Vagina (tissue), 2 donors: ENCODE measurements at regions not wholly inside any gene's neighbourhood (a gene's known extent, or its start where the extent isn't known, plus 50 kb on each side); places are given as distances from the start of the nearest gene placed in this dataset.

Source experiments
- DNase-seq, 2 donors: peaks; one replicate each; pipeline ENCODE4 v3.0.0-alpha.2; 2017; ENCODE audit errors: extremely low spot score in 2 of 2
- H3K27ac ChIP-seq: fragments of 200-600 bp; sonication (generic); one replicate; pipeline ENCODE4 v1.5.1; 2019
- H3K27me3 ChIP-seq: fragments of 200-600 bp; sonication (generic); one replicate; pipeline ENCODE4 v1.5.1; 2019
- H3K36me3 ChIP-seq, 2 donors: fragments of 200-600 bp; sonication (generic); one replicate each; pipeline ENCODE4 v1.5.1; 2017 to 2019
- H3K4me1 ChIP-seq: fragments of 200-600 bp; sonication (generic); one replicate; pipeline ENCODE4 v1.5.1; 2019
- H3K4me3 ChIP-seq, 2 donors: fragments of 200-600 bp; sonication (generic); 1 replicate in 1 of 2; 2 replicates in 1 of 2; pipeline ENCODE4 v1.5.1; 2016 to 2019
- H3K9me3 ChIP-seq: fragments of 200-600 bp; sonication (generic); one replicate; pipeline ENCODE4 v1.5.1; 2019
- CTCF ChIP-seq, 3 experiments: fragments of 450-650 bp in 2 of 3; fragments of 200-600 bp in 1 of 3; sonication (generic) in 1 of 3; IDR thresholded peaks; one replicate each; pipeline ENCODE4 v1.5.1; 2017 to 2019; ENCODE audit warnings: antibody characterized with exemption in 3 of 3, mild to moderate bottlenecking in 2 of 3, moderate library complexity in 2 of 3
- POLR2A ChIP-seq, 2 donors: fragments of 450-650 bp; IDR thresholded peaks; one replicate each; pipeline ENCODE4 v1.6.1; 2017; ENCODE audit warnings: antibody characterized with exemption in 2 of 2, mild to moderate bottlenecking in 2 of 2, moderate library complexity in 2 of 2
- POLR2AphosphoS5 ChIP-seq, 2 donors: sonication (generic); formaldehyde crosslinking; IDR thresholded peaks; one replicate each; pipeline ENCODE4 v1.9.0; 2017; ENCODE audit warnings: antibody characterized with exemption in 2 of 2, mild to moderate bottlenecking in 2 of 2, low read depth in 1 of 2; ENCODE audit not compliant: insufficient read depth in 1 of 2
- intact Hi-C: fragments of 100-400 bp; cut with DNase I; formaldehyde crosslinking; loops from one replicate; pipeline ENCODE4 v1.15.1; 2023

GRCh38 chr15:31487811-31488436 is 161.3 kb downstream of the KLF13 start:
- TF ChIP-seq CTCF (IDR thresholded peaks at IDR 0.05) (no peak), POLR2A (IDR thresholded peaks at IDR 0.05) (no peak), POLR2AphosphoS5 (IDR thresholded peaks at IDR 0.05; ENCODE audit: insufficient read depth in 1 of 2, low read depth in 1 of 2) (no peak)
- intact Hi-C loops = loop anchor here (10.0 kb wide), 2 partner anchors 123 to 163 kb away; partner anchors contain the start of gene KLF13
- no peak overlapping the region for H3K4me3 ChIP-seq
- peaks cover 39% of the 10 kb centered on the region for H3K4me1 ChIP-seq
- H3K9me3 ChIP-seq = peaks cover 4% of the 10 kb centered on the region
- peak overlapping the region; percentile 86 for H3K27ac ChIP-seq
- H3K36me3 ChIP-seq = no peaks in the 10 kb centered on the region
- DNase-seq = no peak
- no peaks in the 10 kb centered on the region for H3K27me3 ChIP-seq

GRCh38 chr15:31488437-31489204 is 162.0 kb downstream of the KLF13 start:
- Histone ChIP-seq H3K36me3 (no peaks in the 10 kb centered on the region), H3K27ac (peak overlapping the region; percentile 86), H3K4me3 (no peak overlapping the region), H3K4me1 (peaks cover 38% of the 10 kb centered on the region), H3K9me3 (peaks cover 4% of the 10 kb centered on the region), H3K27me3 (no peaks in the 10 kb centered on the region)
- TF ChIP-seq POLR2A (IDR thresholded peaks at IDR 0.05) (no peak), POLR2AphosphoS5 (IDR thresholded peaks at IDR 0.05; ENCODE audit: insufficient read depth in 1 of 2, low read depth in 1 of 2) (peak; percentile 57 to 70), CTCF (IDR thresholded peaks at IDR 0.05) (peak; percentile 79 to 99 (median 97))
- intact Hi-C loops = loop anchor here (10.0 kb wide), 2 partner anchors 124 to 164 kb away; partner anchors contain the start of gene KLF13
- DNase-seq = peak; percentile 92 to 93

GRCh38 chr15:31489281-31489680 is 162.6 kb downstream of the KLF13 start:
- Histone ChIP-seq H3K36me3 (no peaks in the 10 kb centered on the region), H3K4me3 (no peak overlapping the region), H3K27ac (peak overlapping the region; percentile 86), H3K27me3 (no peaks in the 10 kb centered on the region), H3K4me1 (peaks cover 38% of the 10 kb centered on the region), H3K9me3 (peaks cover 4% of the 10 kb centered on the region)
- no peak for TF ChIP-seq POLR2A (IDR thresholded peaks at IDR 0.05)
- no peak for TF ChIP-seq POLR2AphosphoS5 (IDR thresholded peaks at IDR 0.05; ENCODE audit: insufficient read depth in 1 of 2, low read depth in 1 of 2)
- no peak for TF ChIP-seq CTCF (IDR thresholded peaks at IDR 0.05)
- intact Hi-C loops = loop anchor here (10.0 kb wide), 2 partner anchors 124 to 164 kb away; partner anchors contain the start of gene KLF13
- DNase-seq = peak in 1 of 2 donors; percentile 85

GRCh38 chr15:31489801-31490646 is 163.4 kb downstream of the KLF13 start:
- no peak overlapping the region for H3K4me3 ChIP-seq
- peaks cover 38% of the 10 kb centered on the region for H3K4me1 ChIP-seq
- no peaks in the 10 kb centered on the region for H3K27me3 ChIP-seq
- TF ChIP-seq POLR2AphosphoS5 (IDR thresholded peaks at IDR 0.05; ENCODE audit: insufficient read depth in 1 of 2, low read depth in 1 of 2) (peak in 1 of 2 donors; percentile 28), CTCF (IDR thresholded peaks at IDR 0.05) (peak; percentile 72 to 97 (median 91)), POLR2A (IDR thresholded peaks at IDR 0.05) (no peak)
- peak overlapping the region; percentile 86 for H3K27ac ChIP-seq
- no peaks in the 10 kb centered on the region for H3K36me3 ChIP-seq
- peaks cover 4% of the 10 kb centered on the region for H3K9me3 ChIP-seq
- peak; percentile 90 to 94 for DNase-seq
- intact Hi-C loops = loop anchor here (1.0 to 10.0 kb wide), 3 partner anchors 125 to 274 kb away; partner anchors contain the start of gene KLF13
